Common myeloid progenitor, CD34-positive (primary cell): ENCODE measurements at regions not wholly inside any gene's neighbourhood (a gene's known extent, or its start where the extent isn't known, plus 50 kb on each side); places are given as distances from the start of the nearest gene placed in this dataset.

Experiments used
- CTCF ChIA-PET: fragments of 350-600 bp; sonication (Branson Sonifier 250); formaldehyde crosslinking; loops from one replicate; lab custom pipeline; 2021; ENCODE audit warnings: antibody characterized with exemption; lab: Charles Lee
- POLR2A ChIA-PET: fragments of 350-600 bp; sonication (Branson Sonifier 250); formaldehyde crosslinking; loops from one replicate; lab custom pipeline; 2021; ENCODE audit warnings: antibody characterized with exemption; lab: Charles Lee
- DNase-seq, 3 donors: peaks; one replicate each; pipeline versions ENCODE4 v3.0.0 to v3.0.0-alpha.2; 2013
- H3K27ac ChIP-seq, 2 experiments: 1 replicate in 1 of 2; 2 replicates in 1 of 2; pipeline ENCODE4 v1.7.0; 2013; ENCODE audit warnings: inconsistent platforms in 2 of 2, low read length in 2 of 2, mild to moderate bottlenecking in 2 of 2, low read depth in 1 of 2, moderate library complexity in 1 of 2; ENCODE audit not compliant: severe bottlenecking in 2 of 2, insufficient read depth in 1 of 2, poor library complexity in 1 of 2
- H3K27me3 ChIP-seq, 5 experiments: replicated peaks in 2 of 5; 1 replicate in 3 of 5; 2 replicates in 2 of 5; pipeline versions ENCODE4 v1.6.1 to v1.7.0; 2013; ENCODE audit warnings: low read length in 4 of 5, mild to moderate bottlenecking in 2 of 5, moderate library complexity in 2 of 5, inconsistent platforms in 1 of 5; ENCODE audit not compliant: insufficient read depth in 5 of 5, control insufficient read depth in 4 of 5
- H3K36me3 ChIP-seq, 4 experiments: 1 replicate in 2 of 4; 2 replicates in 2 of 4; pipeline versions ENCODE4 v1.6.1 to v1.7.0; 2013; ENCODE audit warnings: low read length in 3 of 4, control low read depth in 1 of 4, mild to moderate bottlenecking in 1 of 4; ENCODE audit not compliant: control insufficient read depth in 4 of 4, insufficient read depth in 4 of 4
- H3K4me1 ChIP-seq, 4 experiments: 1 replicate in 3 of 4; 2 replicates in 1 of 4; pipeline versions ENCODE4 v1.6.1 to v1.7.1; 2013; ENCODE audit warnings: low read length in 3 of 4, mild to moderate bottlenecking in 3 of 4, control low read depth in 1 of 4, inconsistent platforms in 1 of 4, moderate library complexity in 1 of 4; ENCODE audit not compliant: control insufficient read depth in 4 of 4, insufficient read depth in 4 of 4; ENCODE audit errors: control extremely low read depth in 1 of 4
- H3K4me3 ChIP-seq, 7 experiments: 1 replicate in 4 of 7; 2 replicates in 3 of 7; pipeline versions ENCODE4 v1.5.1 to v1.7.0; 2013; ENCODE audit warnings: mild to moderate bottlenecking in 7 of 7, low read length in 6 of 7, moderate library complexity in 6 of 7, inconsistent platforms in 2 of 7, low read depth in 2 of 7, control low read depth in 1 of 7; ENCODE audit not compliant: insufficient read depth in 4 of 7, control insufficient read depth in 1 of 7; ENCODE audit errors: extremely low read depth in 1 of 7
- H3K9me3 ChIP-seq, 5 experiments: 1 replicate in 4 of 5; 2 replicates in 1 of 5; pipeline versions ENCODE4 v1.6.1 to v1.7.1; 2013; ENCODE audit warnings: low read length in 4 of 5, mild to moderate bottlenecking in 2 of 5, inconsistent platforms in 1 of 5, low read depth in 1 of 5, moderate library complexity in 1 of 5; ENCODE audit not compliant: control insufficient read depth in 4 of 5, insufficient read depth in 2 of 5; ENCODE audit errors: control extremely low read depth in 1 of 5
- WGBS: methylation state at CpG from one replicate; pipeline ENCODE4 v1.1.5; 2013; ENCODE audit not compliant: insufficient coverage; 5-methylcytosine and 5-hydroxymethylcytosine counted together

DNA sequence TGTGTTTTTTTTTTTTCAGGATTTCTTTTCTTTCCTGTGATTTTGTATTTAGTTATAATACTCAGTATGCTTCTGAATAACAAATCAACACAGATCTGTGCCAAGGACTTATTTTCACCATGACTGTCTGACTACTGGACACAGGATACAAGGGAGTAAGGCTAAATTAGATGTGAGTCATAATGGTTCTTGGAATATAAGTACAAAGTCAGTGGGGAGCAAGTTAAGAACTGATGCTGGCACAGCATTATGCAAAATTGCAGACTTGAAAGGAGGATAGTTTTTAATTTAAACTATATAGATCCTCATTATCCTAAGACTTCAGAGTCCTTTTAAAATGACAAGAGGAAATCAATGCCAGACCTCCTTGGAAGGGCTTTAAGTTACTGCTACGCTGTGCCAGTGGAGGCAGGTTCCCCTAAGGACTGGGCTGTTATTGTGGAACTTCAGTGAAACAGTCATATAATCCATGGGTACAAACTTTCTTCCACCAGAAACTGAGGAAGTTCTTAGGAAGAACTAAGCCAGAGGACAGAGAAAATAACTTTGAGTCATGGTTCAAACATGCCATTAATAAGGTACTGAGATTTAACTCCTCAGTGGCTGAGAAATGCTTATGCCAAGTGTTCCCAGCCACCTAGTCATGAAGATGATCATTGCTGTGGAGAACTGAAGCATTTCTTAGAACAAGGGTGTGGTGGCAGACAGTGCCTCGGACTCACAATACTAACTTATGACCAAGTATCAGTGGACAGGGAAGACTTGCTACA is 531.2 kb downstream of the HTR7 start:
- Histone ChIP-seq H3K4me1 (no peaks in the 10 kb centered on the region), H3K9me3 (no peaks in the 10 kb centered on the region), H3K4me3 (no peak overlapping the region), H3K36me3 (no peaks in the 10 kb centered on the region), H3K27me3 (no peaks in the 10 kb centered on the region), H3K27ac (no peak overlapping the region)
- no peak for DNase-seq
- ChIA-PET CTCF (no interaction called here), POLR2A (no interaction called here)
- 100% methylated on average over 1 of the region's 2 CpGs for WGBS

DNA sequence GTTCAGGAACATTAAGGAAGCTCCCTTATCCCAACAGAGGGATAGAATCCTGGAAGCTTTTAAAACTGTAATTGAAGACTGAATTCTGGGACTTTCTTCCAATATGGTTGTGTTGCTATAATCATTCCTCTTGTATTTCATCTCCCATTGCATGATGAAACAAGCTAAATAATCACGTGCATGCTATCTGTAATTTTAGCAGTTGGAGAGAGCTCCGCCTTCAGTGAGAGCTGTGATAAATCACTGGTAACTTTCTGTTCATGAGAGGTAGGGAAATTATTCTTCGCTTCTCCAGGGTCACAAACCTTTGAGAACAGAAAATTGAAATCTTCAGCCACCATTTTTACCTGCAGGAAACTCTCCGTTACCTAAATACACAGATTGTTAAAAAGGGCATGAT is 530.2 kb downstream of the HTR7 start:
- H3K36me3 ChIP-seq: no peaks in the 10 kb centered on the region
- POLR2A ChIA-PET: no interaction called here
- no peak overlapping the region for H3K4me3 ChIP-seq
- no peak for DNase-seq
- H3K4me1 ChIP-seq: no peaks in the 10 kb centered on the region
- CTCF ChIA-PET: no interaction called here
- no peaks in the 10 kb centered on the region for H3K27me3 ChIP-seq
- WGBS: 94% methylated on average over 3 of the region's 4 CpGs
- H3K9me3 ChIP-seq: no peaks in the 10 kb centered on the region
- H3K27ac ChIP-seq: no peak overlapping the region

DNA sequence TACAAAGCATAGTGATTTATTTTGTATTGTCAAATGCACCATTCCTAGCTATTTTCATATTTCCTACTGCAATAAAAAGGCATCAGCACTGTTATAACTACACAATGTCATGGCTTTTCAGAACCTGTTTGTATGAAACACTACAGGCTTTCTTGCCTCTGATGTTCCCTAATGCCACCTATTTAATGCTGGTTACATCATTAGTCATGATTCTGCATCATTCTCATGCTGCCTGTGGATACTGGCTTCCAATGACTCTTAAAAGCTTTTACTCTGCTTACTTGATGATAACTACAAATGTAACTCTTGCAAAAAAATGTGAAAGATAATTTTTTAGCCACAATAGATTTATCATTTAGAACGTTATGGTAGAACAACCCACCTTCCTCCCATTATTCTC is 529.4 kb downstream of the HTR7 start:
- no CpG with 5 or more reads among the region's 1 CpG for WGBS
- H3K27me3 ChIP-seq: no peaks in the 10 kb centered on the region
- DNase-seq: no peak

DNA sequence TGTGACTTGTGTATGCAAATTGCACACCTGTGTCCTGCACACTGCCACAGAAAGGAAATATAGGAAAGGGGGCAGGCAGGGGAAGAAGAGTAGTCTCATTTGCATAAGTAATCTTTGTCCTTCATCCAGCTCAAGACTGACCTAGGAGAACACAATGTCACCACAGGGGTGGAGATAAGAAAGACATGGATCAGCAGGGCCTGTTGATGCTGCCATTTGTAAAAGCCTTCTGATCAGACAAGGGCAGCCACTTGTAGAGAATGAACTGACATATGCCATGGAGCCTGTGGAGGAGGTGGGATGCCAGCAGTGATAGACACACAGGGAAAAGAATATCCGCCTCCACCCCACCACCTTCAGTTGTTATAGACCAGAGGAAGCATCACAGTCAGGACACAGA is 528.9 kb downstream of the HTR7 start:
- ChIA-PET CTCF (no interaction called here), POLR2A (no interaction called here)
- no peak for DNase-seq
- no CpG with 5 or more reads among the region's 1 CpG for WGBS
- no peaks in the 10 kb centered on the region for H3K36me3 ChIP-seq
- no peak overlapping the region for H3K4me3 ChIP-seq
- H3K9me3 ChIP-seq: no peaks in the 10 kb centered on the region
- no peaks in the 10 kb centered on the region for H3K27me3 ChIP-seq
- no peak overlapping the region for H3K27ac ChIP-seq
- H3K4me1 ChIP-seq: no peaks in the 10 kb centered on the region

More for the DNA sequence above, 529.4 kb downstream of the HTR7 start:
- H3K9me3 ChIP-seq: no peaks in the 10 kb centered on the region
- CTCF ChIA-PET: no interaction called here
- H3K4me1 ChIP-seq: no peaks in the 10 kb centered on the region
- no peak overlapping the region for H3K27ac ChIP-seq
- no peaks in the 10 kb centered on the region for H3K36me3 ChIP-seq
- POLR2A ChIA-PET: no interaction called here
- H3K4me3 ChIP-seq: no peak overlapping the region

DNA sequence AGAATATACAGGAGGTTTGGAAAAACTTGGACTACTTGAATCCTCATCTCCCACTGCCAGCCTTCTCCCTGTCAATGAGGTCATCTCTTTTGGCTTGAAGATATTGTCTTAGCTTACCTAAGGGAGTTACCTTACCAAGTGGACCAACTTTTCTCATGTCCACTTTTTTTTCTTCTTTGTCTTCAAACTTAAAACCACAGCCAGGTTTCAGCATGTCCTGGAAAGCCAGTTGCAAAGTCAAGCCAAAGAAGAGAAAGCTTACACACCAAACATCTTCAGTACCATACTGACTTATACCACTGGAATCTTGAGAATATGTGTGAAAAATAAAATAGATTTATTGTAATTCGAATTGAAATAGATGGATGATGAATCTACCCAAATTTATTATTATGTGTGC is 520.5 kb downstream of the HTR7 start:
- ChIA-PET CTCF (no interaction called here), POLR2A (no interaction called here)
- no peak for DNase-seq
- Histone ChIP-seq H3K4me3 (no peak overlapping the region), H3K4me1 (no peaks in the 10 kb centered on the region), H3K9me3 (no peaks in the 10 kb centered on the region), H3K27me3 (no peaks in the 10 kb centered on the region), H3K36me3 (no peaks in the 10 kb centered on the region), H3K27ac (no peak overlapping the region)
- no CpG with 5 or more reads among the region's 1 CpG for WGBS

DNA sequence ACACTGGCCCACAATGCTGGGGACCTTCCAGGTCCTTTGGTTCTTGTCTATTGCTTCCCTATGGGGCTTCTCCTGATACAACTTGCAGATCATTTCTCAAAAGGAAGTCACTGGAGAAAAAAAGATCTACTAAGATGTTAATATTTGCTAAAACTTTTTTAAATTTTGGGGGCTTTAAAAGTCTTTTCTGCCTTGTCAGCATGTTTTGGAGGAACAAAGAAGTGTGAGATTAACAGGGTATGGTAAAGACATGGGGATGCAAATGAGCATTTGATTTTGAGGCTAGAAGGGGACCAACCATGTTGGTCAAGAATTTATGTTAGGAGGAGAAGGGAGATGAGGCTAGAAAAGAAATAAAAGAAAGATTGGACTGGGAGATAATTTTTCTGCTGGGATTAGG is 515.4 kb downstream of the HTR7 start:
- no peaks in the 10 kb centered on the region for H3K9me3 ChIP-seq
- H3K4me3 ChIP-seq: no peak overlapping the region
- no peaks in the 10 kb centered on the region for H3K27me3 ChIP-seq
- ChIA-PET POLR2A (no interaction called here), CTCF (no interaction called here)
- H3K36me3 ChIP-seq: no peaks in the 10 kb centered on the region
- no peak overlapping the region for H3K27ac ChIP-seq
- no peaks in the 10 kb centered on the region for H3K4me1 ChIP-seq
- DNase-seq: no peak

DNA sequence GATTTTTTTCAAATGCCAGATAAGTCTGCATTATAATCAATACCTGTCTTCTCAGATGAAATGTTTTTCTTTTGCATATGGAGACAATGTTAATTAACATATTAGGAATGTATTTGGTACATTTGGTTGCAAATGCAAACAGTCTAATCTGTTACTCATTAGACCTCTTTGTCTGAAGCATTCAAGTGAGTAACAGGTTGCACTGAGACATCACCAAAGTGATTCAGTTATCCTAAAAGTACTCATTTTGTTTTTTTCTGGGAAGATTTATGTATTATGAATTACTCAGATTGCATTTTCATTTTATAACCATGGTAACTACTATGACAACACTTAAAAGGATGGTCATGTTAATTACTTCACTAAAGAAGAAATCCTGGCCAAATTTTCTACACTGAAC is 513.6 kb downstream of the HTR7 start:
- H3K4me3 ChIP-seq: no peak overlapping the region
- POLR2A ChIA-PET: no interaction called here
- H3K4me1 ChIP-seq: no peaks in the 10 kb centered on the region
- H3K9me3 ChIP-seq: no peaks in the 10 kb centered on the region
- DNase-seq: no peak
- H3K36me3 ChIP-seq: no peaks in the 10 kb centered on the region
- CTCF ChIA-PET: no interaction called here
- H3K27me3 ChIP-seq: no peaks in the 10 kb centered on the region
- H3K27ac ChIP-seq: no peak overlapping the region
